ENCODE measurements at regions not wholly inside any gene's neighbourhood (a gene's known extent, or its start where the extent isn't known, plus 50 kb on each side); places are given as distances from the start of the nearest gene placed in this dataset.

DNA sequence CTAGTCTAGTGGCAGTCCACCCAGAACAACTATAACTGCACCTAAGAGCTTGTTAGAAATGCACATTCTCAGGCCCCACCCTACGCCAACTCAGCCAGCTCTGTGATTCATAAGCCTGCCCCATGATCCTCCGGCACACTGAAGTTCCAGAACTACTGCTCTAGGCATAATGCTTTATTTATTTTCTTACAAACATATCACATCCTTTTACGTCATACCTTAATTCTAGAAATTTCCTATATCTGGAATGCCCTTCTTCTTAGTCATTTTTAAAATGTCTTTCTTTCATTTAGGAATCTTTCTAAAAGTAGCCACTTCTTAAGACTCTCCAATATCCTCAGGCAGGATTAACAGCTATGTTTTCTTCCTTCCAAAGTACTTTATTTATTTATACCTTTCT, 480.1 kb downstream of the INHBA start:
- TF ChIP-seq POLR2A (IDR thresholded peaks at IDR 0.05): no peak
- TF ChIP-seq, protein P1, sequence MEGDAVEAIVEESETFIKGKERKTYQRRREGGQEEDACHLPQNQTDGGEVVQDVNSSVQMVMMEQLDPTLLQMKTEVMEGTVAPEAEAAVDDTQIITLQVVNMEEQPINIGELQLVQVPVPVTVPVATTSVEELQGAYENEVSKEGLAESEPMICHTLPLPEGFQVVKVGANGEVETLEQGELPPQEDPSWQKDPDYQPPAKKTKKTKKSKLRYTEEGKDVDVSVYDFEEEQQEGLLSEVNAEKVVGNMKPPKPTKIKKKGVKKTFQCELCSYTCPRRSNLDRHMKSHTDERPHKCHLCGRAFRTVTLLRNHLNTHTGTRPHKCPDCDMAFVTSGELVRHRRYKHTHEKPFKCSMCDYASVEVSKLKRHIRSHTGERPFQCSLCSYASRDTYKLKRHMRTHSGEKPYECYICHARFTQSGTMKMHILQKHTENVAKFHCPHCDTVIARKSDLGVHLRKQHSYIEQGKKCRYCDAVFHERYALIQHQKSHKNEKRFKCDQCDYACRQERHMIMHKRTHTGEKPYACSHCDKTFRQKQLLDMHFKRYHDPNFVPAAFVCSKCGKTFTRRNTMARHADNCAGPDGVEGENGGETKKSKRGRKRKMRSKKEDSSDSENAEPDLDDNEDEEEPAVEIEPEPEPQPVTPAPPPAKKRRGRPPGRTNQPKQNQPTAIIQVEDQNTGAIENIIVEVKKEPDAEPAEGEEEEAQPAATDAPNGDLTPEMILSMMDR (IDR thresholded peaks at IDR 0.05): no peak

Measured in right lobe of liver (tissue), 4 donors.